HL-60 (cell line): ENCODE measurements at regions not wholly inside any gene's neighbourhood (a gene's known extent, or its start where the extent isn't known, plus 50 kb on each side); places are given as distances from the start of the nearest gene placed in this dataset.

Experiments
- DNase-seq, 2 experiments: peaks; one replicate each; pipeline ENCODE4 v3.0.0-alpha.2; 2010 to 2020; ENCODE audit warnings: low read depth in 1 of 2, low spot score in 1 of 2
- H3K27ac ChIP-seq: fragments of 250-450 bp; sonication (Bioruptor Pico); replicated peaks from 2 replicates; pipeline ENCODE4 v1.5.1; 2020; ENCODE audit warnings: mild to moderate bottlenecking, moderate library complexity
- H3K27me3 ChIP-seq: fragments of 250-450 bp; sonication (Bioruptor Pico); 2 replicates; pipeline ENCODE4 v1.5.1; 2021; ENCODE audit warnings: mild to moderate bottlenecking, moderate library complexity; ENCODE audit not compliant: insufficient read depth, poor library complexity, severe bottlenecking
- H3K4me3 ChIP-seq: replicated peaks from 2 replicates; pipeline ENCODE4 v1.5.1; 2011; ENCODE audit warnings: mild to moderate bottlenecking, control low read depth, low read length; ENCODE audit not compliant: insufficient read depth
- GABPA ChIP-seq: IDR thresholded peaks from 2 replicates; pipeline ENCODE4 v1.6.1; 2012; ENCODE audit warnings: low read depth
- POLR2AphosphoS5 ChIP-seq: IDR thresholded peaks from 2 replicates; pipeline ENCODE4 v1.6.1; 2012; ENCODE audit warnings: low read depth
- SPI1 ChIP-seq: IDR thresholded peaks from 2 replicates; pipeline ENCODE4 v1.6.1; 2012; ENCODE audit warnings: low read depth, mild to moderate bottlenecking, borderline replicate concordance
- TF ChIP-seq, protein P1 (sequence below): IDR thresholded peaks from one replicate; pipeline ENCODE4 v1.5.1; 2011; ENCODE audit warnings: low read length, control low read depth, inconsistent platforms; ENCODE audit not compliant: insufficient read depth
- TF ChIP-seq, protein P2 (sequence below): IDR thresholded peaks from 2 replicates; pipeline ENCODE4 v1.6.1; 2012; ENCODE audit warnings: low read depth; ENCODE audit not compliant: insufficient replicate concordance

DNA sequence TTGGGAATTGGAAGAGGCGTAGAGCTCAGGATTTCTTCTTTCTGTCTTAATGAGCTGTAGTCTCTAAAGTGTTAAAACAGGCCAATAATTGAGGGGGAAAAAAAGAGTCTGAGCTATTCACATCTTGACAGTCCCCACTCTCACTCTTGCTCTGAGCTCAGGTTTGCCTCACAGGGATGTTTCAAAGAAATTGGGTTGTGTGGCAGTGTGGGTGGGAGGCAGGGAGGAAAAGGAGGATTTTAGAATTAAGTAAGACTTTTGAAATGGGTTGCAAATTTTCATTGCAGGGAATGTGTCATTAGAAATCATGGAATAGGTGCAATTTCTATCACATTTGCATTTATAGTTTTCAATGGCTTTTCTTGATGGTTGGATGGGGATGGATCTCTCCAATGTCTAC, 338.8 kb upstream of the KIRREL3 start:
- Histone ChIP-seq H3K27me3 (no peaks in the 10 kb centered on the region), H3K4me3 (no peak overlapping the region), H3K27ac (no peak overlapping the region)
- DNase-seq, result no peak
- TF ChIP-seq POLR2AphosphoS5 (no peak), GABPA (no peak), SPI1 (no peak)
- TF ChIP-seq, protein P1, sequence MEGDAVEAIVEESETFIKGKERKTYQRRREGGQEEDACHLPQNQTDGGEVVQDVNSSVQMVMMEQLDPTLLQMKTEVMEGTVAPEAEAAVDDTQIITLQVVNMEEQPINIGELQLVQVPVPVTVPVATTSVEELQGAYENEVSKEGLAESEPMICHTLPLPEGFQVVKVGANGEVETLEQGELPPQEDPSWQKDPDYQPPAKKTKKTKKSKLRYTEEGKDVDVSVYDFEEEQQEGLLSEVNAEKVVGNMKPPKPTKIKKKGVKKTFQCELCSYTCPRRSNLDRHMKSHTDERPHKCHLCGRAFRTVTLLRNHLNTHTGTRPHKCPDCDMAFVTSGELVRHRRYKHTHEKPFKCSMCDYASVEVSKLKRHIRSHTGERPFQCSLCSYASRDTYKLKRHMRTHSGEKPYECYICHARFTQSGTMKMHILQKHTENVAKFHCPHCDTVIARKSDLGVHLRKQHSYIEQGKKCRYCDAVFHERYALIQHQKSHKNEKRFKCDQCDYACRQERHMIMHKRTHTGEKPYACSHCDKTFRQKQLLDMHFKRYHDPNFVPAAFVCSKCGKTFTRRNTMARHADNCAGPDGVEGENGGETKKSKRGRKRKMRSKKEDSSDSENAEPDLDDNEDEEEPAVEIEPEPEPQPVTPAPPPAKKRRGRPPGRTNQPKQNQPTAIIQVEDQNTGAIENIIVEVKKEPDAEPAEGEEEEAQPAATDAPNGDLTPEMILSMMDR, result no peak
- TF ChIP-seq, protein P2, sequence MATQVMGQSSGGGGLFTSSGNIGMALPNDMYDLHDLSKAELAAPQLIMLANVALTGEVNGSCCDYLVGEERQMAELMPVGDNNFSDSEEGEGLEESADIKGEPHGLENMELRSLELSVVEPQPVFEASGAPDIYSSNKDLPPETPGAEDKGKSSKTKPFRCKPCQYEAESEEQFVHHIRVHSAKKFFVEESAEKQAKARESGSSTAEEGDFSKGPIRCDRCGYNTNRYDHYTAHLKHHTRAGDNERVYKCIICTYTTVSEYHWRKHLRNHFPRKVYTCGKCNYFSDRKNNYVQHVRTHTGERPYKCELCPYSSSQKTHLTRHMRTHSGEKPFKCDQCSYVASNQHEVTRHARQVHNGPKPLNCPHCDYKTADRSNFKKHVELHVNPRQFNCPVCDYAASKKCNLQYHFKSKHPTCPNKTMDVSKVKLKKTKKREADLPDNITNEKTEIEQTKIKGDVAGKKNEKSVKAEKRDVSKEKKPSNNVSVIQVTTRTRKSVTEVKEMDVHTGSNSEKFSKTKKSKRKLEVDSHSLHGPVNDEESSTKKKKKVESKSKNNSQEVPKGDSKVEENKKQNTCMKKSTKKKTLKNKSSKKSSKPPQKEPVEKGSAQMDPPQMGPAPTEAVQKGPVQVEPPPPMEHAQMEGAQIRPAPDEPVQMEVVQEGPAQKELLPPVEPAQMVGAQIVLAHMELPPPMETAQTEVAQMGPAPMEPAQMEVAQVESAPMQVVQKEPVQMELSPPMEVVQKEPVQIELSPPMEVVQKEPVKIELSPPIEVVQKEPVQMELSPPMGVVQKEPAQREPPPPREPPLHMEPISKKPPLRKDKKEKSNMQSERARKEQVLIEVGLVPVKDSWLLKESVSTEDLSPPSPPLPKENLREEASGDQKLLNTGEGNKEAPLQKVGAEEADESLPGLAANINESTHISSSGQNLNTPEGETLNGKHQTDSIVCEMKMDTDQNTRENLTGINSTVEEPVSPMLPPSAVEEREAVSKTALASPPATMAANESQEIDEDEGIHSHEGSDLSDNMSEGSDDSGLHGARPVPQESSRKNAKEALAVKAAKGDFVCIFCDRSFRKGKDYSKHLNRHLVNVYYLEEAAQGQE, result no peak

- Histone ChIP-seq H3K4me3 (no peak overlapping the region), H3K27ac (no peak overlapping the region), H3K27me3 (no peaks in the 10 kb centered on the region)
- TF ChIP-seq GABPA, result no peak
- TF ChIP-seq, protein P2, result no peak
- no peak for TF ChIP-seq POLR2AphosphoS5
- TF ChIP-seq, protein P1, result no peak
- TF ChIP-seq SPI1, result no peak
- DNase-seq, result no peak
These were observed 338.1 kb upstream of the KIRREL3 start for GRCh38 chr11:127338380-127339259.

GRCh38 chr11:127334466-127334865, 333.9 kb upstream of the KIRREL3 start:
- no peak overlapping the region for H3K27ac ChIP-seq
- no peaks in the 10 kb centered on the region for H3K27me3 ChIP-seq
- no peak for DNase-seq
- TF ChIP-seq, protein P1, result no peak
- TF ChIP-seq, protein P2, result no peak
- TF ChIP-seq POLR2AphosphoS5 (no peak), GABPA (no peak), SPI1 (no peak)
- no peak overlapping the region for H3K4me3 ChIP-seq
